Activated naive CD8-positive, alpha-beta T cell treated with anti-CD3 and anti-CD28 coated beads, Interleukin-2, amount 50 U/mL, for 24 hours (primary cell): ENCODE measurements at regions not wholly inside any gene's neighbourhood (a gene's known extent, or its start where the extent isn't known, plus 50 kb on each side); places are given as distances from the start of the nearest gene placed in this dataset.

Experiments
- ATAC-seq: fragments of 150-1000 bp; cut with Tn5 transposase; one replicate; pipeline ENCODE4 v1.10.0; 2021
- DNase-seq: peaks from one replicate; pipeline ENCODE4 v3.0.0; 2021
- H3K27ac Mint-ChIP-seq: one replicate; pipeline ENCODE4 v1.8.0; 2021; ENCODE audit warnings: mild to moderate bottlenecking, mixed read lengths
- H3K27me3 Mint-ChIP-seq: one replicate; pipeline ENCODE4 v1.8.0; 2021; ENCODE audit warnings: mixed read lengths
- H3K36me3 Mint-ChIP-seq: one replicate; pipeline ENCODE4 v1.8.0; 2021; ENCODE audit warnings: low read depth, mixed read lengths
- H3K4me1 Mint-ChIP-seq: one replicate; pipeline ENCODE4 v1.8.0; 2021; ENCODE audit warnings: mixed read lengths
- H3K4me3 Mint-ChIP-seq: one replicate; pipeline ENCODE4 v1.8.0; 2021; ENCODE audit warnings: mild to moderate bottlenecking, moderate library complexity, mixed read lengths
- H3K9me3 Mint-ChIP-seq: one replicate; pipeline ENCODE4 v1.8.0; 2021; ENCODE audit warnings: mixed read lengths

GRCh38 chr3:156620901-156621300 is 53.5 kb upstream of the TIPARP start:
- Mint-ChIP-seq H3K36me3 (no peaks in the 10 kb centered on the region), H3K27ac (no peak overlapping the region), H3K27me3 (no peaks in the 10 kb centered on the region), H3K4me1 (peaks cover 28% of the 10 kb centered on the region), H3K9me3 (peaks cover 3% of the 10 kb centered on the region), H3K4me3 (no peak overlapping the region)
- DNase-seq (no peak), ATAC-seq (peak; percentile 11)

GRCh38 chr3:156620260-156620659 is 54.1 kb upstream of the TIPARP start:
- Mint-ChIP-seq H3K4me3 (no peak overlapping the region), H3K9me3 (peaks cover 3% of the 10 kb centered on the region), H3K4me1 (peaks cover 35% of the 10 kb centered on the region), H3K27me3 (no peaks in the 10 kb centered on the region), H3K36me3 (no peaks in the 10 kb centered on the region), H3K27ac (no peak overlapping the region)
- DNase-seq (no peak), ATAC-seq (no peak)

- H3K27me3 Mint-ChIP-seq = no peaks in the 10 kb centered on the region
- no peak overlapping the region for H3K27ac Mint-ChIP-seq
- ATAC-seq = no peak
- H3K36me3 Mint-ChIP-seq = no peaks in the 10 kb centered on the region
- peaks cover 41% of the 10 kb centered on the region for H3K4me1 Mint-ChIP-seq
- peaks cover 3% of the 10 kb centered on the region for H3K9me3 Mint-ChIP-seq
- DNase-seq = no peak
- H3K4me3 Mint-ChIP-seq = no peak overlapping the region
Observed at GRCh38 chr3:156619376-156619775, 55.0 kb upstream of the TIPARP start.

GRCh38 chr3:156617781-156618180 is 56.6 kb upstream of the TIPARP start:
- Mint-ChIP-seq H3K36me3 (no peaks in the 10 kb centered on the region), H3K9me3 (peaks cover 3% of the 10 kb centered on the region), H3K27ac (peak overlapping the region; percentile 73), H3K27me3 (peaks cover 2% of the 10 kb centered on the region), H3K4me1 (peaks cover 41% of the 10 kb centered on the region), H3K4me3 (no peak overlapping the region)
- DNase-seq (no peak), ATAC-seq (peak; percentile 27)

GRCh38 chr3:156617145-156617544 is 57.2 kb upstream of the TIPARP start:
- no peak for DNase-seq
- Mint-ChIP-seq H3K36me3 (no peaks in the 10 kb centered on the region), H3K4me1 (peaks cover 41% of the 10 kb centered on the region), H3K27me3 (peaks cover 2% of the 10 kb centered on the region), H3K9me3 (peaks cover 3% of the 10 kb centered on the region), H3K27ac (peak overlapping the region; percentile 73), H3K4me3 (no peak overlapping the region)
- peak; percentile 34 for ATAC-seq

GRCh38 chr3:156615592-156616173 is 58.7 kb upstream of the TIPARP start:
- Mint-ChIP-seq H3K4me1 (peaks cover 41% of the 10 kb centered on the region), H3K4me3 (no peak overlapping the region), H3K36me3 (no peaks in the 10 kb centered on the region), H3K27me3 (peaks cover 2% of the 10 kb centered on the region), H3K9me3 (peaks cover 3% of the 10 kb centered on the region), H3K27ac (peak overlapping the region; percentile 83)
- DNase-seq = no peak
- ATAC-seq = peak; percentile 89

- peaks cover 3% of the 10 kb centered on the region for H3K9me3 Mint-ChIP-seq
- no peaks in the 10 kb centered on the region for H3K36me3 Mint-ChIP-seq
- H3K4me3 Mint-ChIP-seq = peak overlapping the region; percentile 10
- peaks cover 2% of the 10 kb centered on the region for H3K27me3 Mint-ChIP-seq
- H3K4me1 Mint-ChIP-seq = peaks cover 41% of the 10 kb centered on the region
- no peak for DNase-seq
- H3K27ac Mint-ChIP-seq = peak overlapping the region; percentile 83
- ATAC-seq = no peak
Observed at GRCh38 chr3:156614642-156615511, 59.5 kb upstream of the TIPARP start.

- peaks cover 6% of the 10 kb centered on the region for H3K27me3 Mint-ChIP-seq
- ATAC-seq = no peak
Observed at GRCh38 chr3:156612903-156613302, 58.0 kb upstream of the SSR3 start.

GRCh38 chr3:156611870-156612494 is 57.1 kb upstream of the SSR3 start:
- Mint-ChIP-seq H3K36me3 (no peaks in the 10 kb centered on the region), H3K4me3 (no peak overlapping the region), H3K27ac (no peak overlapping the region), H3K4me1 (peaks cover 21% of the 10 kb centered on the region), H3K9me3 (no peaks in the 10 kb centered on the region), H3K27me3 (peaks cover 12% of the 10 kb centered on the region)
- DNase-seq (no peak), ATAC-seq (no peak)

More at GRCh38 chr3:156612903-156613302, 58.0 kb upstream of the SSR3 start:
- no peaks in the 10 kb centered on the region for H3K9me3 Mint-ChIP-seq
- no peak for DNase-seq
- no peak overlapping the region for H3K4me3 Mint-ChIP-seq
- peaks cover 30% of the 10 kb centered on the region for H3K4me1 Mint-ChIP-seq
- H3K36me3 Mint-ChIP-seq = no peaks in the 10 kb centered on the region
- no peak overlapping the region for H3K27ac Mint-ChIP-seq

- Mint-ChIP-seq H3K27ac (no peak overlapping the region), H3K27me3 (peaks cover 25% of the 10 kb centered on the region), H3K4me3 (no peak overlapping the region), H3K36me3 (no peaks in the 10 kb centered on the region), H3K4me1 (peaks cover 11% of the 10 kb centered on the region), H3K9me3 (no peaks in the 10 kb centered on the region)
- no peak for DNase-seq
- no peak for ATAC-seq
Observed at GRCh38 chr3:156610154-156610553, 55.2 kb upstream of the SSR3 start.

- DNase-seq (no peak), ATAC-seq (no peak)
- peaks cover 28% of the 10 kb centered on the region for H3K27me3 Mint-ChIP-seq
- no peaks in the 10 kb centered on the region for H3K9me3 Mint-ChIP-seq
- no peak overlapping the region for H3K4me3 Mint-ChIP-seq
- peaks cover 9% of the 10 kb centered on the region for H3K4me1 Mint-ChIP-seq
- no peak overlapping the region for H3K27ac Mint-ChIP-seq
- H3K36me3 Mint-ChIP-seq = no peaks in the 10 kb centered on the region
Observed at GRCh38 chr3:156609546-156609945, 54.6 kb upstream of the SSR3 start.

- no peaks in the 10 kb centered on the region for H3K36me3 Mint-ChIP-seq
- ATAC-seq (no peak), DNase-seq (no peak)
- no peaks in the 10 kb centered on the region for H3K9me3 Mint-ChIP-seq
- H3K27ac Mint-ChIP-seq = no peak overlapping the region
- H3K27me3 Mint-ChIP-seq = peaks cover 31% of the 10 kb centered on the region
- peaks cover 9% of the 10 kb centered on the region for H3K4me1 Mint-ChIP-seq
- no peak overlapping the region for H3K4me3 Mint-ChIP-seq
Observed at GRCh38 chr3:156608601-156609514, 53.9 kb upstream of the SSR3 start.

- Mint-ChIP-seq H3K4me1 (peaks cover 20% of the 10 kb centered on the region), H3K27me3 (peaks cover 29% of the 10 kb centered on the region), H3K36me3 (no peaks in the 10 kb centered on the region), H3K9me3 (no peaks in the 10 kb centered on the region), H3K27ac (no peak overlapping the region), H3K4me3 (peak overlapping the region; percentile 78)
- ATAC-seq (no peak), DNase-seq (no peak)
Observed at GRCh38 chr3:156606729-156607128, 51.8 kb upstream of the SSR3 start.
